Liver (tissue), 8 donors: ENCODE measurements at regions not wholly inside any gene's neighbourhood (a gene's known extent, or its start where the extent isn't known, plus 50 kb on each side); places are given as distances from the start of the nearest gene placed in this dataset.

Experiments
- DNase-seq: peaks from one replicate; pipeline ENCODE4 v3.0.0-alpha.2; 2017; ENCODE audit warnings: low spot score
- H3K27ac ChIP-seq, 2 donors: one replicate each; pipeline ENCODE4 v1.7.0; 2013; ENCODE audit warnings: inconsistent platforms in 2 of 2, low read length in 2 of 2, control low read depth in 1 of 2, low read depth in 1 of 2, mild to moderate bottlenecking in 1 of 2
- H3K27me3 ChIP-seq, 4 donors: one replicate each; pipeline versions ENCODE4 v1.6.1 to v1.7.0; 2013; ENCODE audit warnings: low read length in 3 of 4, inconsistent platforms in 1 of 4, mild to moderate bottlenecking in 1 of 4, moderate library complexity in 1 of 4; ENCODE audit not compliant: control insufficient read depth in 4 of 4, insufficient read depth in 4 of 4
- H3K36me3 ChIP-seq, 4 donors: one replicate each; pipeline versions ENCODE4 v1.6.1 to v1.7.0; 2013; ENCODE audit warnings: low read length in 3 of 4, mild to moderate bottlenecking in 3 of 4, low read depth in 1 of 4, moderate library complexity in 1 of 4; ENCODE audit not compliant: control insufficient read depth in 4 of 4, insufficient read depth in 3 of 4
- H3K4me1 ChIP-seq, 4 donors: one replicate each; pipeline versions ENCODE4 v1.6.1 to v1.7.0; 2013; ENCODE audit warnings: low read length in 3 of 4, mild to moderate bottlenecking in 3 of 4, moderate library complexity in 1 of 4; ENCODE audit not compliant: control insufficient read depth in 4 of 4, insufficient read depth in 4 of 4
- H3K4me3 ChIP-seq, 3 donors: one replicate each; pipeline versions ENCODE4 v1.6.1 to v1.7.0; 2013; ENCODE audit warnings: low read length in 3 of 3, control low read depth in 1 of 3, low read depth in 1 of 3, mild to moderate bottlenecking in 1 of 3
- H3K9ac ChIP-seq, 2 donors: one replicate each; pipeline ENCODE4 v1.7.0; 2013; ENCODE audit warnings: low read length in 2 of 2, mild to moderate bottlenecking in 2 of 2, moderate library complexity in 2 of 2, control low read depth in 1 of 2, low read depth in 1 of 2
- H3K9me3 ChIP-seq, 4 donors: one replicate each; pipeline versions ENCODE4 v1.6.1 to v1.7.0; 2013; ENCODE audit warnings: low read length in 3 of 4; ENCODE audit not compliant: control insufficient read depth in 4 of 4
- ATF3 ChIP-seq: IDR thresholded peaks from 2 replicates; pipeline ENCODE4 v1.6.1; 2016; ENCODE audit warnings: antibody characterized with exemption
- CTCF ChIP-seq: fragments of 150-350 bp; IDR thresholded peaks from 2 replicates; pipeline ENCODE4 v1.5.1; 2017; ENCODE audit warnings: improper control_type of control experiment, low read depth, low read length; ENCODE audit not compliant: missing input control
- EGR1 ChIP-seq, 2 donors: IDR thresholded peaks; 2 replicates each; pipeline ENCODE4 v1.6.1; 2016 to 2018; ENCODE audit warnings: antibody characterized with exemption in 2 of 2, low read depth in 2 of 2
- FOXA1 ChIP-seq: IDR thresholded peaks from 2 replicates; pipeline ENCODE4 v1.6.1; 2016; ENCODE audit warnings: antibody characterized with exemption
- FOXA2 ChIP-seq: IDR thresholded peaks from 2 replicates; pipeline ENCODE4 v1.6.1; 2016; ENCODE audit warnings: antibody characterized with exemption
- GABPA ChIP-seq, 2 donors: IDR thresholded peaks in 1 of 2; conservative IDR thresholded peaks in 1 of 2; 2 replicates each; pipeline ENCODE4 v1.6.1; 2016; ENCODE audit warnings: antibody characterized with exemption in 2 of 2, mild to moderate bottlenecking in 1 of 2, moderate library complexity in 1 of 2
- HNF4A ChIP-seq, 2 donors: conservative IDR thresholded peaks; 2 replicates each; pipeline ENCODE4 v1.6.1; 2016; ENCODE audit warnings: antibody characterized with exemption in 2 of 2, mild to moderate bottlenecking in 2 of 2
- HNF4G ChIP-seq: IDR thresholded peaks from 2 replicates; pipeline ENCODE4 v1.6.1; 2016; ENCODE audit warnings: antibody characterized with exemption
- JUND ChIP-seq, 2 donors: IDR thresholded peaks; 2 replicates each; pipeline ENCODE4 v1.6.1; 2016; ENCODE audit warnings: antibody characterized with exemption in 2 of 2
- MAX ChIP-seq: IDR thresholded peaks from 2 replicates; pipeline ENCODE4 v1.6.1; 2016; ENCODE audit warnings: antibody characterized with exemption
- NR2F2 ChIP-seq: IDR thresholded peaks from 2 replicates; pipeline ENCODE4 v1.6.1; 2016; ENCODE audit warnings: antibody characterized with exemption
- RAD21 ChIP-seq, 2 donors: IDR thresholded peaks; 2 replicates each; pipeline ENCODE4 v1.6.1; 2016; ENCODE audit warnings: antibody characterized with exemption in 2 of 2, mild to moderate bottlenecking in 2 of 2
- REST ChIP-seq: IDR thresholded peaks from 2 replicates; pipeline ENCODE4 v1.6.1; 2016; ENCODE audit warnings: antibody characterized with exemption, mild to moderate bottlenecking
- RXRA ChIP-seq, 2 donors: IDR thresholded peaks; 2 replicates each; pipeline ENCODE4 v1.6.1; 2017 to 2018; ENCODE audit warnings: antibody characterized with exemption in 2 of 2, mild to moderate bottlenecking in 1 of 2
- SP1 ChIP-seq: IDR thresholded peaks from 2 replicates; pipeline ENCODE4 v1.6.1; 2018; ENCODE audit warnings: antibody characterized with exemption, mild to moderate bottlenecking
- TAF1 ChIP-seq: conservative IDR thresholded peaks from 2 replicates; pipeline ENCODE4 v1.6.1; 2016; ENCODE audit warnings: antibody characterized with exemption, mild to moderate bottlenecking
- YY1 ChIP-seq: IDR thresholded peaks from 2 replicates; pipeline ENCODE4 v1.6.1; 2016; ENCODE audit warnings: antibody characterized with exemption, mild to moderate bottlenecking
- ZBTB33 ChIP-seq: IDR thresholded peaks from 2 replicates; pipeline ENCODE4 v1.6.1; 2016; ENCODE audit warnings: antibody characterized with exemption
- WGBS: extraction: QIAGEN DNeasy Blood & Tissue Kit; methylation state at CpG from one replicate; pipeline ENCODE4 v1.1.7; 2013; 5-methylcytosine and 5-hydroxymethylcytosine counted together
- donor health status: healthy.
- donor health status: healthy.
- donor health status: healthy.
- donor health status: healthy.
- donor health status: healthy.

- no peak for TF ChIP-seq ZBTB33
These were observed 491.8 kb upstream of the GHITM start (continued) for GRCh38 chr10:83647526-83647925.

GRCh38 chr10:83648201-83648600 is 491.1 kb upstream of the GHITM start:
- no peak overlapping the region for H3K4me3 ChIP-seq
- H3K9ac ChIP-seq = no peak overlapping the region
- H3K9me3 ChIP-seq = no peaks in the 10 kb centered on the region
- DNase-seq = no peak
- H3K27ac ChIP-seq = no peak overlapping the region
- H3K27me3 ChIP-seq = no peaks in the 10 kb centered on the region
- H3K36me3 ChIP-seq = no peaks in the 10 kb centered on the region
- 70% methylated on average over 1 of the region's 1 CpG for WGBS
- TF ChIP-seq ATF3 = no peak
- TF ChIP-seq EGR1 (IDR thresholded peaks at IDR 0.05; ENCODE audit: low read depth in 2 of 2) = no peak
- TF ChIP-seq SP1 = no peak
- no peak for TF ChIP-seq GABPA (IDR thresholded peaks at IDR 0.05 in 1 of 2, conservative IDR thresholded peaks at IDR 0.05 in 1 of 2)
- no peak for TF ChIP-seq JUND (IDR thresholded peaks at IDR 0.05)
- TF ChIP-seq FOXA2 = no peak
- TF ChIP-seq MAX = no peak
- no peak for TF ChIP-seq YY1
- no peak for TF ChIP-seq ZBTB33
- TF ChIP-seq FOXA1 = no peak
- TF ChIP-seq RAD21 (IDR thresholded peaks at IDR 0.05) = no peak
- TF ChIP-seq HNF4G = no peak
- TF ChIP-seq TAF1 = no peak
- no peak for TF ChIP-seq CTCF
- no peak for TF ChIP-seq REST
- TF ChIP-seq NR2F2 = no peak
- no peak for TF ChIP-seq HNF4A (conservative IDR thresholded peaks at IDR 0.05)
- TF ChIP-seq RXRA (IDR thresholded peaks at IDR 0.05) = no peak
- H3K4me1 ChIP-seq = no peaks in the 10 kb centered on the region
